GM12891 (cell line): ENCODE measurements at regions not wholly inside any gene's neighbourhood (a gene's known extent, or its start where the extent isn't known, plus 50 kb on each side); places are given as distances from the start of the nearest gene placed in this dataset.

Source experiments
- DNase-seq: peaks from one replicate; pipeline ENCODE4 v3.0.0; 2011; ENCODE audit warnings: low spot score; ENCODE audit not compliant: insufficient read length
- FAIRE-seq: peaks from 2 replicates; lab custom pipeline; 2011; peaks lifted over from hg19 to GRCh38; lab: Jason Lieb, UNC
- PAX5 ChIP-seq: IDR thresholded peaks from 2 replicates; pipeline ENCODE4 v1.6.1; 2011; ENCODE audit warnings: low read length, moderate library complexity, mild to moderate bottlenecking; ENCODE audit not compliant: insufficient read depth, severe bottlenecking
- POLR2A ChIP-seq: IDR thresholded peaks from 2 replicates; pipeline ENCODE4 v1.6.1; 2011; ENCODE audit warnings: low read depth, low read length, control low read depth
- POLR2AphosphoS5 ChIP-seq: IDR thresholded peaks from 2 replicates; pipeline ENCODE4 v1.6.1; 2011; ENCODE audit warnings: low read depth, low read length, control low read depth
- POU2F2 ChIP-seq: IDR thresholded peaks from 2 replicates; pipeline ENCODE4 v1.6.1; 2011; ENCODE audit warnings: low read depth, mild to moderate bottlenecking, control low read depth, low read length, moderate library complexity
- SPI1 ChIP-seq: IDR thresholded peaks from 2 replicates; pipeline ENCODE4 v1.6.1; 2011; ENCODE audit warnings: low read depth, low read length, control low read depth
- TAF1 ChIP-seq: IDR thresholded peaks from 2 replicates; pipeline ENCODE4 v1.6.1; 2011; ENCODE audit warnings: low read depth, low read length, control low read depth

- DNase-seq (no peak), FAIRE-seq (no peak)
- TF ChIP-seq SPI1 (no peak), POLR2AphosphoS5 (no peak), POLR2A (no peak), TAF1 (no peak), PAX5 (no peak), POU2F2 (no peak)
Measured at GRCh38 chr20:17161673-17162481, 65.0 kb upstream of the PCSK2 start.

GRCh38 chr20:17168026-17168612 is 58.7 kb upstream of the PCSK2 start:
- FAIRE-seq (no peak), DNase-seq (no peak)
- TF ChIP-seq SPI1 (no peak), POLR2AphosphoS5 (no peak), POU2F2 (no peak), TAF1 (no peak), POLR2A (no peak), PAX5 (no peak)

GRCh38 chr20:17169585-17170136 is 57.2 kb upstream of the PCSK2 start:
- DNase-seq, result no peak

GRCh38 chr20:17171746-17172280 is 55.0 kb upstream of the PCSK2 start:
- DNase-seq (no peak), FAIRE-seq (no peak)
- TF ChIP-seq POU2F2 (no peak), PAX5 (no peak), POLR2A (no peak), SPI1 (no peak)

More at GRCh38 chr20:17169585-17170136, 57.2 kb upstream of the PCSK2 start:
- TF ChIP-seq POU2F2 (no peak), POLR2AphosphoS5 (no peak), SPI1 (no peak), POLR2A (no peak), TAF1 (no peak), PAX5 (no peak)
- FAIRE-seq, result no peak

GRCh38 chr20:17172836-17173516 is 53.9 kb upstream of the PCSK2 start:
- TF ChIP-seq PAX5 (no peak), TAF1 (no peak)
- FAIRE-seq (no peak), DNase-seq (no peak)
